ENCODE measurements at regions not wholly inside any gene's neighbourhood (a gene's known extent, or its start where the extent isn't known, plus 50 kb on each side); places are given as distances from the start of the nearest gene placed in this dataset.

GRCh38 chr15:87312221-87312620, 944.3 kb downstream of the NTRK3 start:
- no peak for ATAC-seq

DNA sequence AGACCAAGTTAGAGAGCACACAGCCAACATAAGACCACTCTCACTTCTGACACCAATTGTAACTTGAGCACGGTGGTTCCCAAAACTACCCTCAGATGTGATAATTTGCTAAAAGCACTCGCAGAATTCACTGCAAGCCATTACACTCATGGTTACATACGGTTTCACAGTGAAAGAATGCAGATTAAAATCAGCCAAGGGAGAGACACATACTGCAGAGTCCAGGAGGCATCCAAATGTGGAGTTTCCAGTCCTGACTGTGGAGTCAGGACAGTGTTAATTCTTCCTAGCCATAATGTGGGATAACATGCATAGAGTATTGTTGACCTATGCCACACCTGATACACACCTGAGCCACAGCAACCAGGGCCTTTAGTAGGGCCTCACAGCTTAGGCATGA, 956.4 kb downstream of the NTRK3 start:
- no peak for ATAC-seq
- no peak for TF ChIP-seq TCF4 (CRISPR knock-in tag; IDR thresholded peaks at IDR 0.05; ENCODE audit: borderline replicate concordance)
- no peak for TF ChIP-seq CSDC2 (CRISPR knock-in tag; IDR thresholded peaks at IDR 0.05)
- no peak for TF ChIP-seq ZNF70 (CRISPR knock-in tag; IDR thresholded peaks at IDR 0.05)
- TF ChIP-seq OSR1 (CRISPR knock-in tag; IDR thresholded peaks at IDR 0.05) = no peak
- TF ChIP-seq, protein P1, sequence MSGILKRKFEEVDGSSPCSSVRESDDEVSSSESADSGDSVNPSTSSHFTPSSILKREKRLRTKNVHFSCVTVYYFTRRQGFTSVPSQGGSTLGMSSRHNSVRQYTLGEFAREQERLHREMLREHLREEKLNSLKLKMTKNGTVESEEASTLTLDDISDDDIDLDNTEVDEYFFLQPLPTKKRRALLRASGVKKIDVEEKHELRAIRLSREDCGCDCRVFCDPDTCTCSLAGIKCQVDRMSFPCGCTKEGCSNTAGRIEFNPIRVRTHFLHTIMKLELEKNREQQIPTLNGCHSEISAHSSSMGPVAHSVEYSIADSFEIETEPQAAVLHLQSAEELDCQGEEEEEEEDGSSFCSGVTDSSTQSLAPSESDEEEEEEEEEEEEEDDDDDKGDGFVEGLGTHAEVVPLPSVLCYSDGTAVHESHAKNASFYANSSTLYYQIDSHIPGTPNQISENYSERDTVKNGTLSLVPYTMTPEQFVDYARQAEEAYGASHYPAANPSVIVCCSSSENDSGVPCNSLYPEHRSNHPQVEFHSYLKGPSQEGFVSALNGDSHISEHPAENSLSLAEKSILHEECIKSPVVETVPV (CRISPR knock-in tag; IDR thresholded peaks at IDR 0.05) = no peak
- TF ChIP-seq ZC3H10 (CRISPR knock-in tag; IDR thresholded peaks at IDR 0.05) = no peak
- no peak for TF ChIP-seq GLIS3 (CRISPR knock-in tag; IDR thresholded peaks at IDR 0.05)
- no peak for TF ChIP-seq ZNF565 (CRISPR knock-in tag; conservative IDR thresholded peaks at IDR 0.05; ENCODE audit: low read depth)
- no peak for TF ChIP-seq POU6F1 (CRISPR knock-in tag; IDR thresholded peaks at IDR 0.05; ENCODE audit: borderline replicate concordance, low read depth)
- TF ChIP-seq RARB (CRISPR knock-in tag; IDR thresholded peaks at IDR 0.05) = no peak
- TF ChIP-seq, protein P2, sequence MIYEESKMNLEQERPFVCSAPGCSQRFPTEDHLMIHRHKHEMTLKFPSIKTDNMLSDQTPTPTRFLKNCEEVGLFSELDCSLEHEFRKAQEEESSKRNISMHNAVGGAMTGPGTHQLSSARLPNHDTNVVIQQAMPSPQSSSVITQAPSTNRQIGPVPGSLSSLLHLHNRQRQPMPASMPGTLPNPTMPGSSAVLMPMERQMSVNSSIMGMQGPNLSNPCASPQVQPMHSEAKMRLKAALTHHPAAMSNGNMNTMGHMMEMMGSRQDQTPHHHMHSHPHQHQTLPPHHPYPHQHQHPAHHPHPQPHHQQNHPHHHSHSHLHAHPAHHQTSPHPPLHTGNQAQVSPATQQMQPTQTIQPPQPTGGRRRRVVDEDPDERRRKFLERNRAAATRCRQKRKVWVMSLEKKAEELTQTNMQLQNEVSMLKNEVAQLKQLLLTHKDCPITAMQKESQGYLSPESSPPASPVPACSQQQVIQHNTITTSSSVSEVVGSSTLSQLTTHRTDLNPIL (CRISPR knock-in tag; IDR thresholded peaks at IDR 0.05; ENCODE audit: low read depth) = no peak

More at GRCh38 chr15:87312221-87312620, 944.3 kb downstream of the NTRK3 start:
- TF ChIP-seq, protein P3, sequence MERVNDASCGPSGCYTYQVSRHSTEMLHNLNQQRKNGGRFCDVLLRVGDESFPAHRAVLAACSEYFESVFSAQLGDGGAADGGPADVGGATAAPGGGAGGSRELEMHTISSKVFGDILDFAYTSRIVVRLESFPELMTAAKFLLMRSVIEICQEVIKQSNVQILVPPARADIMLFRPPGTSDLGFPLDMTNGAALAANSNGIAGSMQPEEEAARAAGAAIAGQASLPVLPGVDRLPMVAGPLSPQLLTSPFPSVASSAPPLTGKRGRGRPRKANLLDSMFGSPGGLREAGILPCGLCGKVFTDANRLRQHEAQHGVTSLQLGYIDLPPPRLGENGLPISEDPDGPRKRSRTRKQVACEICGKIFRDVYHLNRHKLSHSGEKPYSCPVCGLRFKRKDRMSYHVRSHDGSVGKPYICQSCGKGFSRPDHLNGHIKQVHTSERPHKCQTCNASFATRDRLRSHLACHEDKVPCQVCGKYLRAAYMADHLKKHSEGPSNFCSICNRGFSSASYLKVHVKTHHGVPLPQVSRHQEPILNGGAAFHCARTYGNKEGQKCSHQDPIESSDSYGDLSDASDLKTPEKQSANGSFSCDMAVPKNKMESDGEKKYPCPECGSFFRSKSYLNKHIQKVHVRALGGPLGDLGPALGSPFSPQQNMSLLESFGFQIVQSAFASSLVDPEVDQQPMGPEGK (CRISPR knock-in tag; IDR thresholded peaks at IDR 0.05; ENCODE audit: borderline replicate concordance) = no peak
- no peak for TF ChIP-seq PPARA (CRISPR knock-in tag; IDR thresholded peaks at IDR 0.05; ENCODE audit: borderline replicate concordance)
- TF ChIP-seq ESRRG (CRISPR knock-in tag; IDR thresholded peaks at IDR 0.05) = no peak

GRCh38 chr15:87294854-87295253, 961.7 kb downstream of the NTRK3 start:
- ATAC-seq = no peak
- TF ChIP-seq ZNF565 (CRISPR knock-in tag; conservative IDR thresholded peaks at IDR 0.05; ENCODE audit: low read depth) (no peak), TOX (CRISPR knock-in tag; IDR thresholded peaks at IDR 0.05; ENCODE audit: borderline replicate concordance) (no peak), ISL1 (CRISPR knock-in tag; IDR thresholded peaks at IDR 0.05) (no peak), TCF4 (CRISPR knock-in tag; IDR thresholded peaks at IDR 0.05; ENCODE audit: borderline replicate concordance) (no peak), SNAI2 (CRISPR knock-in tag; IDR thresholded peaks at IDR 0.05) (no peak), RARB (CRISPR knock-in tag; IDR thresholded peaks at IDR 0.05) (no peak), POU6F1 (CRISPR knock-in tag; IDR thresholded peaks at IDR 0.05; ENCODE audit: borderline replicate concordance, low read depth) (no peak), OSR1 (CRISPR knock-in tag; IDR thresholded peaks at IDR 0.05) (no peak), ESRRG (CRISPR knock-in tag; IDR thresholded peaks at IDR 0.05) (no peak), ZFP3 (CRISPR knock-in tag; IDR thresholded peaks at IDR 0.05) (no peak), CSDC2 (CRISPR knock-in tag; IDR thresholded peaks at IDR 0.05) (no peak), ZNF8 (CRISPR knock-in tag; IDR thresholded peaks at IDR 0.05) (no peak), GLIS3 (CRISPR knock-in tag; IDR thresholded peaks at IDR 0.05) (no peak), TSHZ2 (CRISPR knock-in tag; IDR thresholded peaks at IDR 0.05) (no peak), ARNTL (CRISPR knock-in tag; IDR thresholded peaks at IDR 0.05; ENCODE audit: borderline replicate concordance, low read depth) (no peak)
- TF ChIP-seq, protein P3 (CRISPR knock-in tag; IDR thresholded peaks at IDR 0.05; ENCODE audit: borderline replicate concordance) = no peak
- TF ChIP-seq, protein P1 (CRISPR knock-in tag; IDR thresholded peaks at IDR 0.05) = no peak

Data from SK-N-SH treated with all-trans-retinoic acid at 6 μM for 48 hours (cell line).